Stimulated activated CD4-positive, alpha-beta T cell treated with anti-CD3 and anti-CD28 coated beads, Interleukin-12 subunit alpha, Interleukin-12 subunit beta, amount 100 ng/mL, for 48 hours (primary cell): ENCODE measurements at regions not wholly inside any gene's neighbourhood (a gene's known extent, or its start where the extent isn't known, plus 50 kb on each side); places are given as distances from the start of the nearest gene placed in this dataset.
"Not testable (repeated sequence)": the region's sequence is repeated elsewhere in the genome, so short reads cannot be mapped to it uniquely, and the experiment has no call there.

Source experiments
- DNase-seq, 3 donors: peaks; one replicate each; pipeline ENCODE4 v3.0.0-alpha.2; 2020; ENCODE audit warnings: low read depth in 2 of 3, low spot score in 1 of 3

DNA sequence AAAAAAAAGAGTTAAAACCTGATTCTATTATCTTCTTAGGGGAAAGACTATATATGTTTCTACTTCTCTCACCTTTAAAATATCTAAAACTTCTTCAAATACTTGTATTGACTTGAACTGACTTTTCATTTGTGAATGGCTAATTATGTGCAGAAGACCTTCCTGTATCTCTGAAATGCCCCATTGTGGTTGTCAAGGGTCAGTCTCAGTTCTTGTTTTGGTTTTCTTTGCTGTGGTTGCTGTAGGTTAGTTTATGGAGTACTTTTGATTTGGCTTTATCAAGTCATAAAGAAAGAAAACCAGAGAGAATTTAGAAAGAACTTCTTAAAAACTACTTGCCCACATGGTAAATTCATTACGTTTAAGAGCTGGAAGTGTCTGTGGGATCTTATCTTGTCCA lies 345.3 kb upstream of the POU1F1 start:
- DNase-seq: no peak

DNA sequence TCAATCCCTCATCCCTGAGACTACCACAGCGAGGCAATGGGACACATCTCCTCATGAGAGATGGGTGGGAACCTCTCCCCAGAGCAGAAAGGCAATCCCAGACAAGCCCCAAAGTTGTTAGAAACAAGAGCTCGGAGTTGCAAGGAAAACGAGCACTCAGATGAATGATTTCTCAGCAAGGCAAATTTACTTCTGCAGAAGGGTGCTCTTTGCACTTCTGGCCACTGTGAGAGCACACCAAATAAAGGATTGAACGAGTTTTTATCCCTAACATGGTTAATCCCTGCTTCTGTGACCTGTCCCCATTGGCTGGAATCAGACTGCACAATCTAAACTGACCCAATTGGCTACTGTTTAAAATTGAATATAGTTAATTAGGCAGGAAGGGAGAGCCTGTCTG lies 339.1 kb upstream of the POU1F1 start:
- DNase-seq: no peak

GRCh38 chr3:87614998-87615397 lies 338.6 kb upstream of the POU1F1 start:
- DNase-seq: no peak

DNA sequence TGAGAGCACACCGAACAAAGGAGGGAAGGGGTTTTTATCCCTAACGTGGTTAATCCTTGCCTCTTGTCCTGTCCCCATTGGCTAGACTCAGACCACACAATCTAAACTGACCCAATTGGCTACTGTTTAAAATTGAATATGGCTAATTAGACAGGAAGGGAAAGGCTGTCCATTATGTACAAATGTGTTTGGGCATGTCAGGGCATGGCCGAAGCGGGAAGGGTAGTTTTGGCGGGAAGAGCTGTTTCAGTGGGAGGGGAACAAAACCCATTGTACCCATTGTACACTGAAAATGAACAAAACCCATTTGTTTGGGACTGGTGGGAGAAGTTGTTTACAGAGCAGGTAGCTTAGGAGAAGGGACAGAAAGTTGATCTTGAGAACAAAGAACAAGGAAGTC lies 330.9 kb upstream of the POU1F1 start:
- no peak for DNase-seq

- DNase-seq: no peak
Measured at GRCh38 chr3:87595798-87596197, 319.4 kb upstream of the POU1F1 start.

DNA sequence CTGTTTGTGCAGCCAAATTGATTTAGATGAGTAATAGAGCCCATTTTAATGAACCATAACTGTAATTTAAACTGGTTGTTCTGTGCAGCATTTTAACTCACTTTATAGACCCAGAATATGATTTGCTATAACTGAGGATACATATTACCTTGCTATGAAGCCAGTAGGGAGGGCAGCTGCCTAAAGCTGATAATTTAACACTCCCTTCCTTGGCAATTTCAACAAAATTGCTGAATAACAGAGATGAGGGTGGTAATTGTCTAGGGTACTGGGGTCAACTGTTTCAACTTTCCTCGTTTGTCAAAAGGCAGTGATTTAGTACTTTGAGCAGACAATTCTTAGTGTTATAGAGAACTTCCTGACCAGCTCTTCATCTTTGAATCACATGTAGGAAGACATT lies 304.9 kb upstream of the POU1F1 start:
- DNase-seq: no peak

DNA sequence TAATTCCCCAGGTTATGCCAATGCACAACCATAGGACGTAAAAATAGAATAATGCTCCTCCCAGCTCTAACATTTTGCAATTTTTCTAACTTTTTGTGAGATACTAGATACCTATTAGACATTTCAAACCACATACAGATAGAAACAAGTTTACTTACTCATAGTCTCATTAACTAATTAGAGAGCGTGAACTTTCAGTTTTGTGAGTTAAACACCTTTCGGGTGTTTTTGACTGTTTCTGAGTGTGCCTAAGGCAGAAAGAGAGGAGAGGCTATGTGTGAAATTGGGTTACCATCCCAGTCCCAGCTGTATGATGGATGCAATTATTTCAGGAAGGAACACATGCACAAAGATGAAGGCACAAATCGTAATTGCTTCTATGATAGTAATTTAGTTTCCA lies 300.4 kb upstream of the POU1F1 start:
- no peak for DNase-seq

DNA sequence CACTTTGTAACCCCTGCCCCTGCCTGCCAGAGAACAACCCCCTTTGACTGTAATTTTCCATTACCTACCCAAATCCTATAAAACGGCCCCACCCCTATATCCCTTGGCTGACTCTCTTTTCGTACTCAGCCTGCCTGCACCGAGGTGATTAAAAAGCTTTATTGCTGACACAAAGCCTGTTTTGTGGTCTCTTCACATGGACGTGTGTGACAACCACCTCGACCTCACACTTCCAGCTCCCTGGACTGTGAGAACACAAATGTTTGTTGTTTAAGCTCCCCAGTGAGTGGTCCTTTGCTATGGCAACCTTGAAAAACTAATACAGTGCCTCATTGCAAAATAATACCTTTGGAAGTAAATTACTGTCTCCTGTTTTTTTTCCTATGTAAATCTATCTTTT lies 299.2 kb upstream of the POU1F1 start:
- no peak for DNase-seq

DNA sequence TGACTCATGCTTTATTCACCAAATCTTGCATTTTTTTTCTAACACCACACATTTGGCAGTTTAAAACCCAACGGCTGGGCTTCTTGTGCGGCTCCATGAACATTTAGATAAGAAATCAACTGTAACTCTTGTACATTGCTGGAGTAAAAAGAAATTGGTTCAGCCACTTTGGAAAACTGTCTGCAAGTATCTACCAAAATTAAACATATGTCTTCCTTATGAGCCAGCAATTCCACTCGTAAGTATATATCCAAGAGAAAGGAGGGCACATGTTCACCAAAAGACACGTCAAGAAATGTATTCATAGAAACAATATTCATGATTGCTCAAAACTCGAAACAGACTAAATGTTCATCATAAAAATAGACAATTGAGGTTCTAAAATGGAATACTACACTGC lies 291.9 kb upstream of the POU1F1 start:
- DNase-seq: no peak

GRCh38 chr3:87564438-87564837 lies 288.1 kb upstream of the POU1F1 start:
- no peak for DNase-seq

DNA sequence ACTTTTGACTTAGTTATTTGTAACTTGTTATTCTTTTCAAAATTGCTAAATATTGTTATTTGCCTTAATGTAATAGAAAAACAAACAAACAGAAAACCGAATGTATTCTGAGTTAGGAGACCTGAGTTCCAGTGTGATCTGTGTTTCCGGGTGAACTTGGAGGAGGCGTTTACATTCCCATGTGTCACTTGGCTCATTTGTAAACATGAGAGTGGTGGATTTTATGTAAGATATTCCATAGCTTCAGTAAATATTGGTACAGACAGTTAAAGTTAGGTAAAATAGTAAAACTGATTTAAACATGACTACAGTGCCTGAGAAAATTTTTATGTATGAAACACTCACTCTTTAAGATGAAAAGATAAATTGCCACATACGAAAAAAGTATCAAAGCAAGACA lies 287.3 kb upstream of the POU1F1 start:
- no peak for DNase-seq

DNA sequence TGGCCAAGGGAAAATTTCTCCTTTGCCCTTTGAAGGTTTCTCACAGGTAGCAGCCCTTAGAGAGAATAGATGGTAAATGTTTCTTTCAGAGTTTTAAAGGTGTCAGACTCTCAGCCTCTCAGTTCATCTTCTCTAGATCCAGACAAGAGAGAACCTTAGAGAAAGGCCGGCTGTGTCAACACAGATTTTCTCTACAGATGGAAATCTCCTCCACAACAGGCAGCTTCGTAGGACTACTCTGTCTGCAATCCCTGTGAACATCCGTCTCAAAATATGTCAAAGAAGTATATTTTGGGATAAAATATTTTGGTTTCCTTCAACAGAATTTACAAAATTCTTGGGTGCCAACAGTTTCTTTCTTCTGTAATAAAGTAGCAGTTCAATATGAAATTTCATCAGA lies 282.1 kb upstream of the POU1F1 start:
- no peak for DNase-seq

- no peak for DNase-seq
Measured at GRCh38 chr3:87555290-87555689, 278.9 kb upstream of the POU1F1 start.

- DNase-seq: no peak
Measured at GRCh38 chr3:87553058-87553457, 276.7 kb upstream of the POU1F1 start.

DNA sequence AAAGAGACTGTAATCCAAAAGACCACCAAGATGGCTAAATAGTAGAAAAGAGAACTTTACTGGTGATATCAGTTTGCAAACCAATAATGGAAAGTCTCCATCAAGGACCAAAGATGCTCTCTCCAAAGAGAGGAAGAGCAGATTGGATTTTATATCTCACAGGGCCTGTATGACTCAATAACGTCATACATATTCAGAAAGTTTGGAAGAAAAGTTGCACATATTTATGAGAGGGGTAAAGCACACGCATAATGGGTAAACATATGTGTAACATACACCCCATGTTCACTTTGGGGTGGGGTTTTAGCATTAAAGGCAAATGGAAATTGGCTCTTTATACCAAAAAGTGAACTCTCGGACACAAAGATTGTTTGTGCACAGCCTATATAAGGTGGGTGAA lies 274.5 kb upstream of the POU1F1 start:
- DNase-seq: no peak

GRCh38 chr3:87549208-87549607 lies 272.8 kb upstream of the POU1F1 start:
- DNase-seq: no peak

- no peak for DNase-seq
Measured at GRCh38 chr3:87548271-87548670, 271.9 kb upstream of the POU1F1 start.

DNA sequence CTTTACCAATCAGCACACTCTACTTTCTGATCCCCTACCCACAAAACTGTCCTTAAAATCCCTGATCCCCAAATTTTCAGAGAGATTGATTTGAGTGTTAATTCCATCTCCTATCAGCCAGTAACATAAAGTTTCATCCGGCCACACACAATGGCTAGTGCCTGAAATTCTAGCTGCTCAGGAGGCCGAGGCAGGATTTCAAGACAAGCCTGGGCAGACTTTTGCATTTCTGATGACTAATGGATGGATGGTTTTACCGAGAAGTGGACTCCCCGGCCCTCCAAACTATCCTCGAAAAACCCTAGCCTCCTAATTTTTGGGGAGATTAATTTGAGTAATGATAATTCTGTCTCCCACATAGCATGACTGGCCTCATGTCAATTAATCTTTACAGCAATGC lies 269.8 kb upstream of the POU1F1 start:
- no peak for DNase-seq

GRCh38 chr3:87543408-87543807 lies 267.0 kb upstream of the POU1F1 start:
- DNase-seq: not testable (repeated sequence)

GRCh38 chr3:87541723-87542122 lies 265.3 kb upstream of the POU1F1 start:
- no peak for DNase-seq

GRCh38 chr3:87538722-87539121 lies 262.3 kb upstream of the POU1F1 start:
- DNase-seq: not testable (repeated sequence)

DNA sequence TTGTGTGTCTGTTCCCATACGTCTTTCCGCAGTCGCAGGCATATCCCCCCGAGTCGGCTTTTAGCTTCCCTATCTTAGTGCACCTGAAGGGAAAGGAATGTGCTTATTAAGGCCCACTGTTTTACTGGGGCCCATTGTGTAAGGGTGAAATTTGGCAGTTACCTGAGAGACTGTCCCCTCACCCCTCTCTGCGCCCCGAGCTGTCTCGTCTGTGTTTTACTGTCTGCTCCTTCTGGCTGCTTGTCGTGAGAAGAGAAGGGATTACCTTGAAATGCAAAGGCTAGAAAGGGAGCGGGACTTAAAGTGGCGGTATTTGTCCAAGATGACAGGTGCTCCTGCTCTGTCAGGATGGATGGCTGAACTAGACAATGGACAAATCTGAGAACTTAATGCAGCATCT lies 233.0 kb upstream of the POU1F1 start:
- no peak for DNase-seq

DNA sequence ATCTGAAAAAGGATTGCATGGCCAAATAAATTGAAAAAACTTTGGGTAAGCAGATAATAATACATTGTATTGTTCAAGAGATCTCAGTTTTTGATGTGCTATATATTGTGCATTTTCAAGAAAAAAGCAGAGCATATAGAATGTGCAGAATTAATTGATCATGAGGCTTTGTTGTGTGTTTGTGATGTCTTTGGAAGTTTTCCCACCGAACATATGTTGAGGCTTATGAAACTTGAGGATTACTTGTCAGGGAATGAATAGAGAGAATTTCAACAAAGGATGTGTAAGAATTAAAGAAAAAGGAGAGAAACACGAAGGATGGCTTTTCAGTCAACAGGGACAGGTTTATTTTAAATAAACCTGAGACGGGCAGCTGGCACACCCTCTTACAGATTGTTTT lies 232.5 kb upstream of the POU1F1 start:
- no peak for DNase-seq

DNA sequence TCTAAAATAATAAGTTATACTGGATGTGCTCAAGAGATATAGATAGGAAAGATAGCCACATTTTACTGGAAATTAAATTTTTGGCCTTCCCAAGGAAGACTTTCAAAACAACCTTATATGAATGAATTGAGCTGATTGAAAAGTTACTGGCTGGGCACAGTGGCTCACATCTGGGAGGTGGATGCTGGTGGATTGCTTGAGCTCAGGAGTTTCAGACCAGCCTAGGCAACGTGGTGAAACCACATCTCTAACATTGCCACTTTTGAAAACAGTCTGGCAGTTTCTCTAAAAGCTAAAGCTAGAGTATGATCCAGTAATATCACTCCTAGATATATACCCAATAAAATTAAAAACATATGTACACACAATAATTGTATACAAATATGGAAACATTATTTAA lies 231.4 kb upstream of the POU1F1 start:
- DNase-seq: no peak
